GM10266 (cell line): ENCODE measurements at regions not wholly inside any gene's neighbourhood (a gene's known extent, or its start where the extent isn't known, plus 50 kb on each side); places are given as distances from the start of the nearest gene placed in this dataset.

Source experiments
- DNase-seq: peaks from one replicate; pipeline ENCODE4 v3.0.0; 2012; ENCODE audit errors: extremely low spot score
- CTCF ChIP-seq: IDR thresholded peaks from 2 replicates; pipeline ENCODE4 v1.5.1; 2012; ENCODE audit warnings: mild to moderate bottlenecking, low read depth; ENCODE audit not compliant: control insufficient read depth, insufficient read depth; ENCODE audit errors: missing control alignments

- DNase-seq = no peak
- TF ChIP-seq CTCF = no peak
Measured at GRCh38 chr10:71075086-71075758, 137.1 kb upstream of the UNC5B start.

GRCh38 chr10:71075759-71076472, 136.5 kb upstream of the UNC5B start:
- DNase-seq = no peak
- no peak for TF ChIP-seq CTCF

- no peak for TF ChIP-seq CTCF
- DNase-seq = no peak
Measured at GRCh38 chr10:71076473-71077142, 135.8 kb upstream of the UNC5B start.

- no peak for DNase-seq
- TF ChIP-seq CTCF = no peak
Measured at GRCh38 chr10:71077143-71077581, 135.2 kb upstream of the UNC5B start.

GRCh38 chr10:71077796-71078453, 134.4 kb upstream of the UNC5B start:
- no peak for TF ChIP-seq CTCF
- DNase-seq = no peak

GRCh38 chr10:71078454-71079145, 133.8 kb upstream of the UNC5B start:
- no peak for DNase-seq
- TF ChIP-seq CTCF = no peak
